Activated T-cell treated with anti-CD3 and anti-CD28 coated beads for 1 hour (primary cell): ENCODE measurements at regions not wholly inside any gene's neighbourhood (a gene's known extent, or its start where the extent isn't known, plus 50 kb on each side); places are given as distances from the start of the nearest gene placed in this dataset.

Experiments
- DNase-seq: peaks from one replicate; pipeline ENCODE4 v3.0.0-alpha.2; 2020; ENCODE audit warnings: low read depth

DNA sequence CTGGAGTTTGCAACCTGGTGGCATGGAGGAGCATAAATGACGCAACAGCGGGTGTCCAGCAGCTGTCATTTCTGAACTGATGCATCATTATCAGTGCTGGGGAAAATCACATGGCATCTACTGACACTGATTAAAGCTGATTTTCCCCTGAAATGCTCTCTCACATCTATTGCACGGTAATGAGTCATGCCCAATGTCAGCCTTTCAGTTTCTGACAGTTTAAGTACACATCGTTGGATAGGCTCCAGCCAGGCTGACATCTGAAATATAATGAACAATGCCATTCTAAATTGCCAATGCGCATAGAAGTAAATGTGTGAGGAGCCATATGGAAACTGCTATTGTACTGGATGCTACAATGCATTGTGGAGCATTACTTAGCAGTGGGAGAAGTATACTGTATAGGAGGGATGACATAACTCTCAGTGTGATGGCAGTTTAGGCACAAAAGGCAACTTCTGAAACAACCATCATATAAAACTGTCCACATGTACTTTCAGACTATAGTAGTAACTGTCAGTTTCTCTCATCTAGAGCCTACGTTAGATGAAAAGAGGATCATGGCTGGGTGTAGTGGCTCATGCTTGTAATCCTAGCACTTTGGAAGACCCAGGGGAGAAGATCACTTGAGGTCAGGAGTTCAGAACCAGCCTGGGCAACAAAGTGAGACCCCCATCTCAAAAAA, 389.3 kb upstream of the DMAC1 start:
- DNase-seq = no peak

DNA sequence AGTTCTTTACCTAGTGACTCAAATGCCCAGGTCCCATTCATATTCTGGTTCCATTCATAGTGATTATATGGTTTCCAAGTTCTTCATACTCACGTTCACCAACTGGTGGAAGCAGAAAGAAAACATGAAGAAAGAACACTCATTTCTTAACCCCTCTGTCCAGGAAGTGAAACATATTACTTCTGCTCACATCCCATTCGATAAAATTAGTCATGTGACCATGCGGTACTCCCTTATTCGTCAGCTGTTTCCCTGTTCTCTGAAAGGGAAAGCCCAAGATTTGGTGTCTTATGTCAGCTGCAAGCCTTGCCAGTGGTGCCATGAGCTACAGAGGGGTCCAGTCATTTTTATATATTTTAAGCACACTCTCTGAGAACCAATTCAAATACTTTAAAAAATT, 387.0 kb upstream of the DMAC1 start:
- no peak for DNase-seq

DNA sequence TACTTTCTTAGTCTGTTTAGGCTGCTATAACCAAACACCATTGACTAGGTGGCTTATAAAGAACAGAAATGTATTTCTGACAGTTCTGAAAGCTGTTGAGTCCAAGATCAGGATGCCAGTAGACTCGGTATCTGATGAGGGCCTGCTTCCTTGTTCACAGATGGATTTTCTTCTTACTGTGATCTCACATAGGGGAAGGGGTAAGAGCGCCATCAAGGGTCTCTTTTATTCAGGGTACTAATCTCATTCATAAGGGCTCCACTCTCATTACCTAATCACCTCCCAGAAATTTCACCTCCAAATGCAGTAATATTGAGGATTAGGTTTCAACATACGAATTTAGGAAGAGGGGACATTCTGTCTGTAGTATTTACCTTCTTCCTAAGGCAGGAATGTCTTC, 384.0 kb upstream of the DMAC1 start:
- no peak for DNase-seq

DNA sequence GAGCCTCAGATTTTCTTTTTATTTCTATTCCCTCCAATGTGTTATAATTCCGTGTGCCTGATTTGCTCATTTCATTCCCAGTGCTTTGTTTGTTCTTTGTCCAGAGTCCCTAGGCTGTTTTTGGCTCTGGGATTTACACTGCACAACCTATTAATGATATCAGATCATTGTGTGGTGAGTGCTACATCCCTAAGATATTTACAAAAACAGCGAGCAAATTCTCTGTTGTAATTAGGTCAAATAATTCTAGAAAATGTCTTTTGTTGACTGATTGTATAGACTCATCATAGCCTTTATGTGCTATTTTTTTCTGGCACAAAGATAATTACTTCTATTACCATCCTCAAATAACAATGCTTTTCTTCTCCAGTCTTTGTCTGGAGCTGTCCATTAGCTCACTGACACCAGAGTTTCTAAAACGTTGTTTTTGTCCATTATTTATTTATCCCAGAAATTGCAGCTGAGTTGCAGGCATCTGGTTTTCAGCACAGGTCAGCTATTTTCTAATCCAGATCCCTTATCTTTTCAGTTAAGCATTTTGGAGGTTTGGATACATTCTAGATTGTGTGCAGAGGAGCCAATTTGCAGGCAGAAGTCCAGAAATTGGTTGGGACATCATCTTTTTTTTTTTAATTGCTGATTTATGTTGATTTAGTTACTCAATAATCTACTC, 379.9 kb upstream of the DMAC1 start:
- DNase-seq = no peak

DNA sequence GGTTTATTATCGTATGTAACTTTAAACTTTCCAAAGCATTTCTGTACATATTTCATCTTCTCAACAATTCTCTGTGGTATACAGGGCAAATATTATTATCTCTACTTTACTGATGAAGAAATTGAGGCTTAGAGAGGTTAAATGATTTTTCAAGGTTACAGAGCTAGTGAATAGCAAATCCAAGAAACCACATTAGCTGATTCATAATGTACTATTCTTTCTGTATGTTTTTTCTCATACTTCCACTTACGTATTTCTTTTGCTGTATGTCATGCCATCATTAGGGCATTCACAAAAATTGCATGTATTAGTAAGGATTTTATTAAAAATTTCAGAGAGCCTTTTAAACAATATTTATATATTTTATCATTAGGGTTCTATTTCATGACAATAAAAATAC, 372.4 kb upstream of the DMAC1 start:
- no peak for DNase-seq

DNA sequence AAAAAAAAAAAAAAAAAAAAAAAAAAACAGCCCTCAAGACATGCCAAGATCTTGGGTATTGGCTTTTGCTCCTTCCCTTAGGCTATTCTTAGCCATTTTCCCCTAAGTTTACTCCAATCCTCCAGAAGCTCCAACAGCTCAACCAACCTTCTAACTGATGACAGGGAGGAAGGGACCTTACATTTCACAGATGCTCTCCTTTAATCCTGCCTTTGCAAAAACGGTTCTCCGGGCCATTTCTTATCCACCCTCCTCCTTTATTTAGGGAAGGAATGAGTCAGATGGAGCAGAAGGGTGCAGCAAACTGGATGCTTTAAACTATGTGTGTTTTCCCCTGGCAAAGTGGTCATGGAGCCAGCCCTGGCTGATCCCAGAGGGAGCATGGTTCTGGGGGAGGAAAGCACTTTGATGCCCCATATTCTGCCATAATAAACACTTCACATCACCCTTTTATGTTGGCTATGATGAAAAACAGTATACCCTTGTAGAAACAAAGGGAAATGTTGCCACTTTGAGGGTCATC, 369.4 kb upstream of the DMAC1 start:
- DNase-seq = no peak

DNA sequence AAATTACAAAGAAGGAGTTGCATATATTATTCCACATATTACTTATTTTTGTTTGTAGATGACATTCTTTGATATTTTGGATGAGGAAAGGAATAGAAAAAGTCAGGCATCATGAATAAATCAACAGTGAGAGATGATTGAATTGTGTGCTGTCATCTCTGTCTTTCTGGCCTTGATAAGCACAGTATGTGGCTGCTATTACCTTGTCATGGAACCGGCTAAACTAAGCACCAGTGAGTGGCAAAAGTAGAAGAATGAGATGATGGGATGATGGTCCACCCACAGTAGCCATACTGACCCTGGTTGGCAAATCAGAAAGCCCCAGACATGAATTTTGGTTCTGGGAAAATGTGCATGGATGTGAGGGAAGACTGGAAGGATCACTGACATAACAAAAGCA, 361.2 kb upstream of the DMAC1 start:
- no peak for DNase-seq

DNA sequence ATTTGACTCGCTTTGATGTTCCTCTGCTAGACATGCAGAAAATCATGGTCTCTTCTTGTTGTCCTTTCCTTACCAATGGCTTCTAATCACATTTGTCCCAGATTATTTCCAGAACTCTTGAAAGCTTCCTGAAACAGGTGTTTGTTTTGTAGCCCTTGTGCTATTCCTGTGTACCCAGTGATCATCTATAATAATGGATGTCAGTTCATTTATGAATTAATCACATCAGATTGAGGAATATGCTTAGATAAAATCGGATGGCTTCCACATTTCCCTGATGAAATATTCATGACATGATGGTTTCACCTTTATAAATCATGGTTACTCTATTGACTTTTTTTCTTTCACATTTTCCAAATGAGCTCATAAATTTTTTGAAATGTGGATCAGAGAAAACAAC, 359.0 kb upstream of the DMAC1 start:
- no peak for DNase-seq

DNA sequence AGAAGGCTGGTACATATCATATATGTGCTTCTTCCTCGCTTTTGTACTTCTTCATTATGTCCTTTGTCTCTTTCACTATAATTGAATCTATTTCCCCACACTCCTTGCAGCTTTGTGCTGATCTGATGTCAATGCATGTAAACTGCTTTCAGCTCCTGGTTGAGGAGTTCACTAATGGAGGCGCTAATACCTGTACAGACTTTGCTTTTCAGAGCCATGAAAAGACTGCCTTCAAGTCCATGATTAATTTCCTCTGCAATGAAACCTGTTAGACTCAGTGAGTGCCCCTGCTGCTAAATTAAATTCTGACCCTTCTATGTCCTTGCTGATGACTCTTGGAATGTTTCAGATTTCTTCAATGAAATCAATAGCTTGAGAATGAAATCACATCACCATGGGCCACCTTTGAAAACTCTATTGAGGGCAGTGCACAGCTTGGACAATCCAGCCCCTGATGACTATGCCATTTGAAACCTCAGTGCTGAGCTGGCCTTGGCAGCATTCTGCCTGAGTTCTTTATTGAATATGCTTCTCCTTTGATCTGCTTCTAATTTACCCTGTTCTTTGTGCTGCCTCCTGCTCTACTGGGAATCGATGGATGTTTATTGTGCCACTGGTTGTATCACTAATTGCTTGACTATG, 358.2 kb upstream of the DMAC1 start:
- no peak for DNase-seq

DNA sequence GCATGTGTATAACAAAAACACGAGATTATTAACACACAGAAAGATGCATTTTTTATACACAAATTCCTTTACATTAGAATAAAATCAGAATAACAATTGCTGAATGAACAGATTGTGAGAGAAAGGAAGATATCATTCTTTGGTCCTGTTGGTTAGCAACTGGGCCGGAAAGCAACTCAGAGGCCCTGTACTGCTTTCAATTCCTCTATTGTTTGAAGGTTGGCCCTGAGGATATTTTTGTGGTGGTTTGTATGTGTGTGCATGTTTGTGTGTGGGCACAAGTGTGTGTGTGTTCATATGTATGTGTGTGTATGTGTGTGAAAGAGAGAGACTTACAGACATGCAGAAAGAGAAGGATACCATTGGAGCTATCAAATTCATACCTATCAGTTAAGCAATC, 356.8 kb upstream of the DMAC1 start:
- DNase-seq = no peak

DNA sequence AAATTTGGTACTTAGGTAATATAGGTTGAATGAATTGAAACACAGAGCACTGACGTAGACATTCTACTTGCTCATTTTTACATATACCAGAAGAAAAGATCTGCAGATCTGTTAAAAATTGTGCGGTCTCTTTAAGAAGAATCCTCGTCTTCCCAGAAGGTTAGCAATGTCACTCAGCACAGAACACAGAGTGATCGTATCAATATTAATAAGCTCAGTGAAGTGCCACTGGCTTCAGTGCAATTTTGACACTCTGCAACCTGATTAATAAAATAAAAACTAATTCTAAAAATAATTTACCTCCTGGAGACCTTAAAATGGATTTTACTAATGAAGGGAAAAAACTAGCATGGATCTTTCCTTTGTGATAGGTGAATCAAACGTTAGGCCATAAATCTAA, 356.1 kb upstream of the DMAC1 start:
- DNase-seq = no peak

DNA sequence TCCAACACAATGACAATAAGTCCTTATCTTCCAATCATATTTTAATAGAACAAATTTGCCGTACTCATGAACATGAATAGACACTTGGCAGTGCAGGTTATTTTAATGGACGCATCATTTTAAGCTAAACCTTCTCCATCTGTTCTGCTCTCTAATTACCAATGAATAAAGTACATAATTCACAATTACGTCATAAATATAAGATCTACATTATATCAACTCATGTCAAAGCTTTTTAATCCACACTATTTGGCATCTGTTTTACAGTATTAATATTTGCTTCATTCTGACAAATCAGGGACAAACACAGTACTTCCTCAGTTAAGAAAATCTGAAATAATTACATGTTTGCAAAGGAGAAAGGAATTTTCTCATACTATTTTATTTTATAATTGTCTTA, 344.1 kb upstream of the DMAC1 start:
- no peak for DNase-seq

DNA sequence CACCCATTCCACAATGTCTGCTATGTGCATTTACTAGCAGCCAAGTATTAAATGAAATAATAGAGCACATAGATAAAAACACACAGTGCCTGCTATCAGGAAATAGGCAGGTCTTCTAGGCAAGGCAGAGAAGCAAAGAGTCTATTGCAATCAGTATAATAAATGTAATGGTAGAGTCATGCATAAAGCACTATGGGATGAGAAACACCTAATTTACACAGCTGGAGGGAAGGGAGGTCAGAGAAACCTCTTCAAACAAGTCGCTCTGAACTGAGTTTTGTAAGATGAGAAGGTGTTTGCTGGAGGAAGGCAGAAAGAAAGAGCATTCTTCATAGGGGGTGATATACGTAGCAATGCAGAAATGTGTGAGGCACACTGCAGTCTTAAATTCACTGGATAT, 341.0 kb upstream of the DMAC1 start:
- DNase-seq = no peak

DNA sequence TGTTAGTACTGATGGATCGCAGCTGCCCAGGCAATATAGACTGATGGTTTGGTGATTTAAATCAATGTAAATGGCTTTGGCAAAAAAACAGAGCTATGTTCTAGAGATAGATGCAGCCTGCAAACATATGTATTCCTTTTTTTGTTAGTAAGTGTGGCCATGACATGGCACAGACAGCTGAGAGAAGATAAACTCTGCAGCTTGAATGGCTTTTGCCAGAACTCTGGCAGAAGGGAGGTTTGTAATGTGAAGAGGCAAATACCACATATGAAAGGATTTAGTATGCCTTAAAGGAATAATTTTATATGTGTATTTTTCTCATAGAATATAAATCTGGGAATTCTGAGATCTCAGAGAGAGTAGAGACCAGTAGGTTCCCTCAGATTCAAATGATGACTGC, 340.2 kb upstream of the DMAC1 start:
- no peak for DNase-seq

DNA sequence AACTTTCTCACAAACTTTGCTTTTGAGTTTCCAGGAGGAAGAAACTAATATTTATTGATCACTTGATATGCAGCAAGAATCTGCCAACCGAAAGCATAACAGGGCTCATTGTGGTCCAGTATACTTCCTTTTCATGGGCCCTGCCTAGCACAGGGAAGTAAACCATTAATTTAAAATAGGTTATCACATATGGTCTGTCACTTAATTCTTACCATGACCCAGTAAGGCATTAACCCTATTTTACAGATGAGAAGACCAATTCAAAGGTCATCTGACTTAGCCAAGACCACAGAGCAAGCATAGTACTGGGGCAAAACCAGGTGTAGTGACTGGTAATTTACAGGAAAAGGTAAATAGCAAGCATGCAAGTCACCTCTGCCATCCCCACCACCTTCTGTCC, 336.9 kb upstream of the DMAC1 start:
- no peak for DNase-seq

DNA sequence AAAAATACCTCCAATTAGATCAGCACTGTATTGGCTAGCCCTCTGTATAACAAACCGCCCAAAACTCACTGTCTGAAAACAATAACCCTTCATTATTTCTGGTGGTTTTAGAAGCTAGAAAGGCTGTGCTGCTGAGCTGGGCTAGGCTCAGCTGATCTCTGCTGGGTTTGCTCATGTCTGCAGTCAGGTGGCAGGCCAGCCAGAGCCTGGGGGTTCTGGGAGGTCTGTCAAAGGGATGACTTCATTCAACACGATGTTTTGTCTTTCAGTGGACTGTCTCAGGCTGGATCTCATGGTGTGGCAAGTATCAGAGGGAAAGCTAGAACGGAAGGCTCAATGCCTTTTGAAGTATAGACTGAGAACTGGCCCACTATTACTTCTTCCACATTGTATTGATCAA, 335.1 kb upstream of the DMAC1 start:
- no peak for DNase-seq

DNA sequence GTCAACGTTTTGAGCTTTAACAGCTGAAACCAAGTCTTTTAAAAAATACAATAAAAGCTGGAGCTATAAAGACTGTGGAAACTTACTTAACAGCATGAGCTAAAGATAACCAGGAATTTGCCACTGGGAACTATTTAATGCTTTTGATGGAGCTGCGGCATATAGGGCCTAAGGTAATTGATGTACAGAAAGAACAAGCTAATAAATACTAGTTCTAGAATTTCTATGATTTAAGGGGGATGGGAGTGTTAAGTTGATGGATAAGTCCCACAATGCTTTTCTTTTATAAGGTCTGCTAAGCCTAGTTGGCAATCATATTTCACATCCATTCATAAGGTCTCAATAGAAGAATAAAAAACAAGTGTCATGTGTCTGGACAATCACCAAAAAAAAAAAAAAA, 334.0 kb upstream of the DMAC1 start:
- DNase-seq = no peak

DNA sequence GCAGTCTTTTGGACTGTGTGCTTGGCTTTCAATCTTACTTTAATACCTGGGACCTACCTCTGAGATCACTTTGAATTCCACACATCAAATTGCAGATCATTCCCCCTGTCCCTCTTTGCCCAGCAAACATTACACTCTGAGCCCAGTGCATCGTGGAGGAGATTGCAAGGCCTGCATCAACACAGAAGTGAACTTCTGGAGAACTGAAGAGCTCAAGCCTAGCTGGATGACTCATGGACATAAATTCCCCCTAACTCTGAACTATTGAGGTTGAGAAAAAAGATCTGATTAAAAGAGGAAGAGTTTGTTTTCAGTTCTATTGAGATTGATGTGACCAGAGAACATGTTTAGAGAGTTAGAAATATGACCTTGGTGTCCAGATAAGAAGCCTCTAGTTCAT, 316.0 kb upstream of the DMAC1 start:
- DNase-seq = no peak

DNA sequence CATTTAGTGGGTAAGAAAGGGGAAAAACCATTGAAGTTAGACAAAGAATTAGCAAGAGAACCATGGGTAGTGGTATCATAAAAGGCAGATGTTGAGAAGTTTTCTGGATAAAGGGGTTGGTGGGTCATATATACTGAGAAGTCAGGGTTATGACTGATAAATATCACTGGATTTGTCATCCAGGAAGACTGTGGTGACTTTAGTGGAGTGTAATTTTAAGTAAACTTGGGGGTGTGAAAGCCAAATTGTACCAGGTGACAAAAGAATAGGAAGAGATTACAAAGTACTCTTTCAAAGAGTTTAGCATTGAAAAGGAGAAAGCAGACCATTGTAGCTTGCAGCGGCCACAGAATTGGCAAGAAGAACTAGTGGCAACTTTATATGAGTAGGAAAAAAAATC, 315.2 kb upstream of the DMAC1 start:
- DNase-seq = no peak

DNA sequence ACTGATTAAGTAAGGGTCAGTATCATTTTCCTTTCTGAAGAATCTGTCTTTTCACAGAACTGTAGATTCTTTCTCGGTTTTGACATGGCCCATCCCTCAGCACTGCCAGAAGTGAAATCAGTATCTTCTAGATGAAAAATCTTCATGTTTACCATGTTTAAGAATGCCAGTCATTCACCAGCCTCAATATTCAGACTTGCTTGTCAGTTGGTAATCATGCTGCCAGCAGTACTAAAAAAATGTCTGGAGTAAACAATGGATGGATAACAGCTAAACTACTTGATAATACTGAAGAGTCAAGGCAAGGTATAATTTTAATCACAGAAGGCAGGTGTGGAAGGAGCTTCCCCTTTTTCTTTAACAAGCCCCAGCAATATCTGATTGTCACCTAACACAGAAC, 306.8 kb upstream of the DMAC1 start:
- no peak for DNase-seq

DNA sequence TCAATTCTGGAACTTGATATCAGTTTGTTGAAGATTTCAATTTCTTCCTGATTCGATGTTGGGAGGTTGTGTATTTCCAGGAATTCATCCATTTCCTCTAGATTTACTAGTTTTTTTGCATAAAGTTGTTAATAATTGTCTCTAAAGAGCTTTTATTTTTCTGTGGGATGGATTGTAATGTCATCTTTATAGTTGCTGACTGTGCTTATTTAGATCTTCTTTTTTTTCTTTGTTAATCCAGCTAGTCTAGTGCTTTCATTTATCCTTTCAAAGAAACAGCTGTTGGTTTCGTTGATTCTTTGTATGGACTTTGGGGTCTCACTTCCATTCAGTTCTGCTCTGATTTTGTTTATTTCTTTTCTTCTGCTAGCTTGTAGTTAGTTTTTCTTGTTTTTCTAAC, 302.0 kb upstream of the DMAC1 start:
- DNase-seq = no peak

DNA sequence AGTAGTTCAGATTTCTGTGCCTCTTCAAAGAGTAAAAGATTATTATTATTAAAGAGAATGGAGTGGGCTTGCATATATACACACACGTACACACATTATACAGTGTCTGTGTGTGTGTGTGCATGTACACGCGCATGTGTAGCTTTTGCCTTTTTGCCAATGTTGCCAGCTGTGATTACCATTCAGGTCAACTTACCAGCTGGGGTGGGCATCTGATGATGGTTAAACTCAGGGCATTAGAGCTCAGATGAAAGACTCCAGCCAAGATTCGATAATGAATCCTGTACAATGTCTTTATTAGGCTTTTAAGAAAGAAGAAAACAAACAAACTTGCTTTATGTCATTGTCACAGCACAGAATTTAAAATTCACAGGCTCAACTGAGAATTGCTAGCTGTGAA, 296.5 kb upstream of the DMAC1 start:
- DNase-seq = no peak

DNA sequence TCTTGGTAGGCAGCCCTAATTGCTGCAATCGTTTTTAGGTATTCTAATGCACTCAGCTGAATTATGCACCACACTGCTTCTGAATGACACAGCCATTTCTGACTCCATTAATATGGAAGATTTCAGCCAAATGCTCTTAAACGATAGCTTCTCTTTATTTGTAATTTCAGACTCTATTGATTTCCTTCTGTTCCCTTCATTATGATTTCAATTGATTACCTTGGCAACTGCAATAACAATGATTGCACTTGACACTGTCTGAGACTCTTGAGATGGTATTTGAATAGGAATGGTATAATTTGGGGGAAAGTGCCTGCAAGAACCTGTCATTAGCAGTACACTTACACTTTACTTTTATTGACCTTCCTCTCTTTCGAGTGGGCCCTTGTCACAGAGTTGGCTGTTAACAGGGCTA, 296.1 kb upstream of the DMAC1 start:
- no peak for DNase-seq

DNA sequence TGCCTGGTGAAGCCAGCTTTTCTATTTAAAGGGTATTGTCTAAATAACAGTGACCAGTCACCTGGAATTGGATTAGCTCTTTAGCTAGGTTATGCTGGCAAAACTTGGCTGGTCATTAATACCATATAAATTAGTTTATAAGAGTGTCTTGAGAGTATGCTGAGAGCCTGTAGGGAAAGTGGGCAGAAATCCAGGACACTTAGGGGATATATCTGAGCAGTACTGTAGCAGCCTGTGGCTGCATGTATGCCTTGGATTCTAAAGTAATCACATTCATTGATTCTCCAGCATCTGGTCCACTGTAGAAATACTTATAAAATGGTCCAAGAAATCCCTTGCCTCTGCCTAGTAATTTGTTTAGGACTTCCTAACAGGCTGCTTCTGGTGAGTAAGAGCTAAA, 288.9 kb upstream of the DMAC1 start:
- no peak for DNase-seq
